ENCODE measurements at regions not wholly inside any gene's neighbourhood (a gene's known extent, or its start where the extent isn't known, plus 50 kb on each side); places are given as distances from the start of the nearest gene placed in this dataset.

GRCh38 chr12:34396861-34397590, 374.7 kb downstream of the ALG10 start:
- H3K27me3 Mint-ChIP-seq (ENCODE audit: insufficient read depth, unreplicated experiment): no peaks in the 10 kb centered on the region
- no peak for DNase-seq (ENCODE audit: unreplicated experiment)
- ChIA-PET POLR2A (no interaction called here), CTCF (no interaction called here)
- intact Hi-C loops (cut with micrococcal nuclease): no loop called here
- H3K27ac Mint-ChIP-seq (ENCODE audit: low read depth, unreplicated experiment): no peak overlapping the region
- no TSS peak for BruUV-seq (replicated peaks)
- H3K9me3 Mint-ChIP-seq (ENCODE audit: unreplicated experiment): no peaks in the 10 kb centered on the region
- no peaks in the 10 kb centered on the region for H3K4me1 Mint-ChIP-seq (ENCODE audit: insufficient read depth, unreplicated experiment)
- H3K36me3 Mint-ChIP-seq (ENCODE audit: insufficient read depth, unreplicated experiment): no peaks in the 10 kb centered on the region
- TF ChIP-seq CTCF (IDR thresholded peaks at IDR 0.05; ENCODE audit: unreplicated experiment): no peak
- H3K4me3 Mint-ChIP-seq (ENCODE audit: unreplicated experiment): no peak overlapping the region

GRCh38 chr12:34397591-34398365, 375.5 kb downstream of the ALG10 start:
- POLR2A ChIA-PET: no interaction called here
- CTCF ChIA-PET: no interaction called here
- intact Hi-C loops (cut with micrococcal nuclease): no loop called here
- Mint-ChIP-seq H3K4me1 (ENCODE audit: insufficient read depth, unreplicated experiment) (no peaks in the 10 kb centered on the region), H3K4me3 (ENCODE audit: unreplicated experiment) (no peak overlapping the region), H3K36me3 (ENCODE audit: insufficient read depth, unreplicated experiment) (no peaks in the 10 kb centered on the region), H3K27me3 (ENCODE audit: insufficient read depth, unreplicated experiment) (no peaks in the 10 kb centered on the region), H3K27ac (ENCODE audit: low read depth, unreplicated experiment) (no peak overlapping the region), H3K9me3 (ENCODE audit: unreplicated experiment) (no peaks in the 10 kb centered on the region)
- no TSS peak for BruUV-seq (replicated peaks)
- no peak for TF ChIP-seq CTCF (IDR thresholded peaks at IDR 0.05; ENCODE audit: unreplicated experiment)
- DNase-seq (ENCODE audit: unreplicated experiment): no peak

GRCh38 chr12:34398366-34398705, 376.0 kb downstream of the ALG10 start:
- H3K4me3 Mint-ChIP-seq (ENCODE audit: unreplicated experiment): no peak overlapping the region
- no peaks in the 10 kb centered on the region for H3K9me3 Mint-ChIP-seq (ENCODE audit: unreplicated experiment)

More at GRCh38 chr12:34398366-34398705, 376.0 kb downstream of the ALG10 start:
- BruUV-seq (replicated peaks): no TSS peak
- POLR2A ChIA-PET: no interaction called here
- no peak for DNase-seq (ENCODE audit: unreplicated experiment)
- Mint-ChIP-seq H3K27me3 (ENCODE audit: insufficient read depth, unreplicated experiment) (no peaks in the 10 kb centered on the region), H3K4me1 (ENCODE audit: insufficient read depth, unreplicated experiment) (no peaks in the 10 kb centered on the region), H3K27ac (ENCODE audit: low read depth, unreplicated experiment) (no peak overlapping the region), H3K36me3 (ENCODE audit: insufficient read depth, unreplicated experiment) (no peaks in the 10 kb centered on the region)
- intact Hi-C loops (cut with micrococcal nuclease): no loop called here
- no peak for TF ChIP-seq CTCF (IDR thresholded peaks at IDR 0.05; ENCODE audit: unreplicated experiment)
- CTCF ChIA-PET: no interaction called here

Measured in MCF 10A (cell line).